NCI-H2081 treated with DMSO at 0.1 percent for 48 hours (cell line): ENCODE measurements at regions not wholly inside any gene's neighbourhood (a gene's known extent, or its start where the extent isn't known, plus 50 kb on each side); places are given as distances from the start of the nearest gene placed in this dataset.
A peak's percentile ranks its signal among the peaks of the same experiment; 100 is the strongest.
"Not testable (repeated sequence)": the region's sequence is repeated elsewhere in the genome, so short reads cannot be mapped to it uniquely, and the experiment has no call there.

ENCODE experiments used
- DNase-seq: peaks from one replicate; lab custom pipeline; 2025; lab: John Stamatoyannopoulos, UW

DNA sequence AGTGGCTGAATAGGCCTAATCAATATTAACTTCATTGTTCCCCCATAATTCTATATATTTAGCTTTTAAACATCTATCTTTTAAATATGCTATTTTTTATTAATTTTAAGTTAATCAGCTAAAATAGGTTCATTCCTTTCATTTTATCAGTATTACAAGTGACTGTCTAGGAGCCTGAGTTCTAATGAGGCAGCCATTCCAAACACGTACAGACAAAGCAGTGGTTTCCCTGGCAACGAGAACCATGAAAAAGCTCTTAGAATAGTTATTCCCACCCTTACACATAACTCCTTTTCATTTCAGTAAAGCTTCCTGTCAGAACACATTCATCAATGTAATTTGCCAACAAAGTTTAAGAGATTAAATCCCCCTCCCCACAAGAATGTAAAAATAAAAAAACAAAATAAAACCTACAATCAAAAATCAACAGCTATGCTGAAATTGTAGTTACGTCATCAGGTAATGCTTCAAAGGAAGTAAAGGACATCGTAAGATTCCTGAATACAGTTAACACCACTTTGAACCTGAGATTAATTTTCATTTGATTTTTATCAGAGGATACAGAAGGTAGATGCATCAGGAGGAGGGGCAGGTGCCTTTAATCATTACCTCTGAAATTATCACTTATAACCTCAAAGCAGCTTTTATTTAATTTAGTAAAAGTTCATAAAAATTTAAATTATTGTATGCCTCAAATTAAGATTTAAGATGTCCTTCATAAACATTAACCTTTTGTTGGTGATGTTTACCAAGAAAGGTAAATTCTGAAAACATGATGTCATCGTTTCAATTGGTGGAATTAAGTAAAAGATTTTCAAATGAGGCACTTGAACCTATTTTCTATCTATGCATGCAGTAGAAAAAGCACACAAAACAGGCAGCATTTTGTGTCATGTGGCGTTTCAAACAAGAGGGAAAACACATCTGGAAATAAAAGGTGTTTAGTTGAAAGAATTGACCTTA is 967.2 kb upstream of the FOXG1 start:
- DNase-seq, result not testable (repeated sequence)

DNA sequence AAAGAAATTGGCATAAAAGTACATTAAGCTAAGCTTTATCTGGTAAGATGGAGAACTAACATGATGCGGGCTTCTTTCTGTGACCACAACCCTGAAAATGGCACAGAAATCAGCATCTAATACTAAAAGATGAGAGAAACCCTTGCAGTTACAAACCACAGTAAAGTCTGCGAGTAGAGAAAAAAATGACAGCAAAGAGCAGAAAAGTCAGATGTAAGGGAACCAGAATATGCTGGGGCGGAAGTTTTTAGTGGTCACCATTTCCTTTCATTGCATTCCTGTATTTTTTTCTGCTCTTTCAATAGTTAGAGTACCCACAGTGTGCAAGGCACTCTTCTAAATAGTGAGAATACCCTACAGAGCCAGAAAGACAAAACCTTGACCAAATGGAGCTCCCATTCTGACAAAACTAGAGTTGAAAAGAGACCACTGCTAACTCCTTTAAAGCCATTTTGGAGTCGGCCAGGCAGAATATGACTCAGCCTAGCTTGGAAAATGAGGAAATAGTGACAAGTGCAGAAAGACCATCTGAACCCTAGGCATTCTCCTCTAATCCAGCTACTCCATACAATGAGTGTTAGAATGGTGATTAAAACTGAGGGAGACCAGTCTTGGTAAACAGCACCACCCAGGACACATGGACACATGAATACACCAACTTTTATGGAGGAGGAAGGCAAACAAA is 948.7 kb upstream of the FOXG1 start:
- DNase-seq, result not testable (repeated sequence)

DNA sequence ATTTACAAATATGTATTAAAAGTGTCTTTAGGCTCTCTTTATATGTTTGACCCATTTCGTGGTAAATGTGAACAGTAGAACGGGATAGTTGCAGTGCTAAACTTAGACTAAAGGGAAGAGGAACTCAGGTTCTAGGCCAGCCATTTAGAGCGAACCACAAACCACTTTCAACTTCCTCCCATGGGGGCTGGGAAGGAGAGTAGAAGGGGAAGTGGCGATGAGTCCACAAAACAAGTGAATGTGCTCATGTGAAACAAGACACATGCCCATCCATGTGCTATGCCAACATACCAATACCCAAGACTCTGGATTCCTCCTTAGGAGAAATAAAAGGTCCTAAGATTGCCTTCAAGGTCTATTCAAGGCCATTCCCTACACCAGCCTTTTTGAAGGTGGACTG is 940.4 kb upstream of the FOXG1 start:
- DNase-seq, result not testable (repeated sequence)

DNA sequence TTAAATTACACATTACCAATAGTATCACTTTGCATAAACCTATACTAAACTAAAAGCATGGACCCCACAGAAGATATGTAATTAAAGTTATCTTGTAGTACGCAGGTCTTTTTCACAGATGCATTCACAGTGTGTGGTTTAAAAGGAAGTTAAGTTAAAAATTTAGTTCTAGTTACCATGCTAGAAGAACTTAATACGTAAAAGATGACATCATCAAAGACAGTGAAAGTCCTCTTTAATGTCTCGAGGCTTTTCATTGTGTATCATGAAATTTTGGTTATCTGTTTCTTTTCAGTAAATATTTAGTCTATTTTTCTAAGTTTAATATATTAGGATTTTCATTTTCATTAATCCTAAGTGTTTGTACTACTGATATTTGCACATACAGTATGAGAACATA is 934.6 kb upstream of the FOXG1 start:
- not testable (repeated sequence) for DNase-seq

DNA sequence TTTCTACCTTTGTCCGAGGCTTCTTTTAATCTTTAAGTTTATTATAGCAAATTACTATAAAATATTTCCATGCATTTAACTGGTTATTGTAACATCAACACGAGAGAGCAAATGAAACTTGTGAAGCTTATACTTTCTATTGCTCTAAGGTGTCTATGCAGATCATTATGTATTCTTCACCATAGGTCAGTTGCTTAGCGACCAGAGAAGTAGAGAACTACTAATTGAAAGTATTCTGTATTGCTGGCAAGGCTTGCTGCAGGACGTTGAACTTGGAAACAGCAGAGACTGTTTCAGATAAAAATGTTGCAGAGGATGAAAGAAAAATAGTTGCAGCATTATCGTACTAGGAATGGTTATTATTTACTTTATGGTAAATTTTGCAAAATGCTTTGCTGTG is 933.6 kb upstream of the FOXG1 start:
- not testable (repeated sequence) for DNase-seq

DNA sequence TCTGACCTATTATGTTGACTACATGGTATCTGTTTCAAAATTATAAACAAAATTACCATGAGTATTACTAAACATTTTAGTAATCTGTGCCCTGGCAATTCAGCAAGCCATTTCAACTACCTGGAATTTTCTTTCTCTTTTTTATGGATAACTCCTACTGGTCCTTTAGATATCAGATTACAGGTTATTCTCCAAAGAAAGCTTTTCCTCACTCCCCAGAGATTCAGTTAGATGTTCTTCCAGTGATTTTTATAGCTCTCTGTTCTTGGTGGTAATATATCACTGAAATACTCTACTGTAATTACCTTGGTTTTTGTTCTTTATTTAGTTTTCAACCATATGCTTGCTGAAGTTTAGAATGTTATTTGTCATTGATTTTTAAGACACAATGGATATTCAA is 930.2 kb upstream of the FOXG1 start:
- no peak for DNase-seq

DNA sequence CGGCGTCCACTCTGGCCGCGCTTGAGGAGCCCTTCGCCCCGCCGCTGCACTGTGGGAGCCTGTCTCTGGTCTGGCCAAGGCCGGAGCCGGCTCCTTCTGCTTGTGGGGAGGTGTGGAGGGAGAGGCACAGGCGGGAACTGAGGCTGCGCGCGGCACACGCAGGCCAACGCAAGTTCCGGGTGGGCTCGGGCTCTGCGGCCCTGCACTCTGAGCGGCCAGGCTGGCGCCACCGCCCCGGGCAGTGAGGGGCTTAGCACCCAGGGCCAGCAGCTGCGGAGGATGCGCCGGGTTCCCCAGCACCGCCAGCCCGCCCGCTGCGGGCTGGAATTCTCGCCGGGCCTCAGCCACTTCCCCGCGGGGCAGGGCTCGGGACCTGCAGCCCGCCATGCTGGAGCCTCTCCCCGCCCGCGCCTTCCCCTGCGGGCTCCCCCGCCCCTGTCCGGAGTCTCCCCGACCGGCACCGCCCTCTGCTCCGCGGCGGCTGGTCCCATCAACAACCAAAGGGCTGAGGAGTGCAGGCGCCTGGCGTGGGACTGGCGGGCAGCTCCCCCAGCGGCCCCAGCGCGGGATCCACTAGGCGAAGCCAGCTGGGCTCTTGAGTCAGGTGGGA is 921.2 kb upstream of the FOXG1 start:
- no peak for DNase-seq

DNA sequence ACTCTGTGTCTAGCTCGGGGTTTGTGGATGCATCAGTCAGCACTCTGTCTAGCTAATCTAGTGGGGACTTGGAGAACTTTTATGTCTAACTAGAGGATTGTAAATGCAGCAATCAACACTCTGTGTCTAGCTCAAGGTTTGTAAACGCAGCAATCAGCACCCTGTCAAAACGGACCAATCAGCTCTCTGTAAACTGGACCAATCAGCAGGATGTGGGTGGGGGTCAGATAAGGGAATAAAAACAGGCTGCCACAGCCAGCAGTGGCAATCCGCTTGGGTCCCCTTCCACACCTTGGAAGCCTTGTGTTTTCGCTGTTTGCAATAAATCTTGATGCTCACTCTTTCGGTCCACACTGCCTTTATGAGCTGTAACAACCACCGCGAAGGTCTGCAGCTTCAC is 920.7 kb upstream of the FOXG1 start:
- no peak for DNase-seq

DNA sequence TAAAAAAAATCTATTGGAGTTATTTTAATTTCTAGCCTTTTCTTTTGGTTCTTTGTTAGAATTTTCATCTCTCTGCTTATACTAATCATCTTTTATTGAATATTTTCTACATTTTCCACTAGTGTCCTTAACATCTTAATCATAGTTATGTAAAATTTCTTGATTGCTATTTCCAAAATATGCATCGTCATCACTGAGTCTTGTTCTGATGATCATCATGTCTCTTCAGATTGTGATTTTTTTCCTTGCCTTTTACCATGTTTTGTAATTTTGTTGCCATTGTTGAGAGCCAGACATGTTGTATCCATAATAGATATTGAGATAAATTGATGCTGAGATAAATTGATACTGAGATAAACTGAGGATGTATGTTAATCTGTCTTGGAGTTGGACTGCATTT is 919.1 kb upstream of the FOXG1 start:
- DNase-seq, result not testable (repeated sequence)

DNA sequence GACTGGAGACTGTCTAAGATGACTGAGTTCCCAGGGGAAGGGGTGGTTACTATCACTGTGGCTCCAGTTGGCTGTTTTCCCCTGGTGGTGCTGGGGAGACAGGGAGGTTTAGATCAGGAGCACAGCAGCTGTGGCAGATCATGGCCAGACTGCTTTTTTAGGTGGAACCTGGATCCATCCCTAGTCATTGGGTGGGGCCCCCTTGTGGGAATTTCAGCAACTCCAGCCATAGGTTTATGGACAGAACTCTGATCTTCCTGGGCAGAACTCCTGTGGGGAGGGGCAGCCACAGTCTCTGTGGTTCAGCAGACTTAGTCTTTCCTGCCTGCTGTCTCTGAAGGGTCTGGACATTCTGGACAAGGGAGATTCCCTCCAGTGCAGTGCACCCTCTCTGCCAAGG is 917.4 kb upstream of the FOXG1 start:
- DNase-seq, result not testable (repeated sequence)

DNA sequence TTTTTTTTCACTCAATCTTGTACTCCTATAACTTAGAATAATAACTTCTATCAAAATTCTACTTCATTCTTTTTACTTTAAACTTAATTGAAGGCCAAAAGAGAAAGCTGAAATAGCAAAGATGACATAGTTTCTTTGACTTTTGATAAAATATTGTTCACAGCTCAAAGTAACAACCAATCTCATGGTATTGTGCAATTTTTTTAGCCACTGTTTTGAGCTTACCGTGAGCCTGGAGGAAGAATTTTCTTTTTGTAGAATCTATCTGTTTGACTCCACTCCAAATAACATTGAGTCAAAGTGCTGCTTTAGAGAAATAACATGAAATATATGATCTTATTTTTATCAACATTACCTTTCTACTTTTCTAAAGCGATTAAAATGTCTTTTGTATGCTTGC is 903.9 kb upstream of the FOXG1 start:
- DNase-seq, result no peak

DNA sequence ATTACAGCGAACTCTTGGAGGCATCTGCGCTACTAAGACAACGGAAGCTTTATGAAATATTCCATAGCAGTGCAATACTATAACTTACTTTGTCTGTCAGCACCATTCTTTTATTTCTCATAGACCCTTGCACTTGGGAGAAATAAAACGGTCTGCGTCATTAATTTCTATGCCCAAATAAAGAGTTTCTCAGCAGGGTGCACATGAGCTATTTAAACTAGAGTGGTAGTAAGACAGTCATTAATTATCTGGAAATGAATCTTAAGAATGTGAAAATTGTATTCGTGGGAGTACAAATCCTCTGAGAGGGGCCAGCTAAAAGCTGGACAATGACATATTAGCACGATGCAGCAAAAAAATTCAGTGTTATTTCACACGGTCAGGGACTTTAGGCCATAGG is 903.4 kb upstream of the FOXG1 start:
- no peak for DNase-seq

DNA sequence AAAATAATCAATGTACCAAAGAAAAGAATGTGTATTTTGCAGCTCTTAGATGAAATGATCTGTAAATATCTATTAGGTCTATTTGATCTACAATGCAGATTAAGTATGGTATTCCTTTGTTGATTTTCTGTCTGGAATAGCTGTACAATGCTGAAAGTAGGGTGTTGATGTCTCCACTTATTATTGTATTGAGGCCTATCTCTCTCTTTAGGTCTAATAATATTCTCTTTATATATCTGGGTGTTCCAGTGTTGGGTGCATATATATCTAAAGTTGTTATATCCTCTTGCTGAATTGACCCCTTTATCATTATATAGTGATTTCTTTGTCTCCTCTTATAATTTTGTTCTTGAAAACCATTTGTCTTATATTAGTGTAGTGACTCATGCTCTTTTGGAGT is 885.5 kb upstream of the FOXG1 start:
- no peak for DNase-seq

DNA sequence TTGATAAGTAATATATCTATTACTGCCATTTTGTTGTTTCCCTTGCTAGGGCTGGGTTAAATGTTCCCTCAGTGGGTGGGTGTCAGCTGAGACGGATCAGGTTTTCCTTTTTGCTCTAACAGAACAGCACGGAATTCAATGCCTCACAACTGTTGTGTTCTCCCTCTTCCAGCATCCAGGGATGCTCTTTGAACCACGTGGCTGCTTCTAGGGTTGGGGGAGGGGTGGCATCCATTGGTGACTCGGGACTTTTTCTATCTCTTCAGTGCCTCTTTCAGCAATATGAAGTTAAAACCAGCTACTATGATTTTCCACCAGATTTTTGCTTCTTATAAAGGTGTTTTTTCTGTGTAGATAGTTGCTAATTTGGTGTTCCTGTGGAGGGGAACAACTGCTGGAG is 884.9 kb upstream of the FOXG1 start:
- DNase-seq, result no peak

DNA sequence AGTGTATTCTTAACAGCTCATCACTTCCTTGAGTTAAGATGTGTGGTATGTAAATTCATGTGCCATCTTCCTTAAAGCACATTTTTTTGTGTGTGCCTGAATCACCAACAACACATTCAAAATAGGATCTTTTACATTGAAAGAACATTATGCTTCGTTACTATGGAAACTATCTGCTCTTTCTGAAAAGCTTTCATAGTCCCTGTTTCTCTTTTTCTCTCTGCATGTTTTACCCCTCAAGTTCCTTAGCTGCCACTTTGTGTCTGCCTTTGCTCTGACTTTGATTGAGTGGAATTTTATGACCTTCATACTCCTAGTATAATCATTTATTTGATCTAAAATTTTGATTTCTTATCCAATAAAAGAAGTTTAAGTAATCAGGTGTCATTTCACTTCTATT is 880.3 kb upstream of the FOXG1 start:
- no peak for DNase-seq

DNA sequence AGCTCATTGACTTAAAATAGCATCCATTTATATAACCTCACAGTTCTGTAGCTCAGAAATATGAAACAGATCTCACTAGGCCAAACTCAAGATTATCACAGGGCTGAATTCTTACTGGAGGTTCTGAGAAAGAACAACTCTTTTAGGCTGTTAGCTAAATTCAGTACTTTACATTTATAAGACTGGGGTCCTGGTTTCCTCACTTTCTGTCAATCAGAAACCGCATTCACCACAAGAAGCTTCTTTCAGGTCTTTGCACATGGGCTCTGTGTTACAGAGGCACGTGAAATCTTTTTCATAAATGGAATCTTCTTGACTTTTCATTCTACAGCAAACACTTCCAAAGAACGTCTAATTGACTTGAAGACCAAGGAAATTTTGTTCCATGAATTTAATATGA is 876.3 kb upstream of the FOXG1 start:
- DNase-seq, result no peak

DNA sequence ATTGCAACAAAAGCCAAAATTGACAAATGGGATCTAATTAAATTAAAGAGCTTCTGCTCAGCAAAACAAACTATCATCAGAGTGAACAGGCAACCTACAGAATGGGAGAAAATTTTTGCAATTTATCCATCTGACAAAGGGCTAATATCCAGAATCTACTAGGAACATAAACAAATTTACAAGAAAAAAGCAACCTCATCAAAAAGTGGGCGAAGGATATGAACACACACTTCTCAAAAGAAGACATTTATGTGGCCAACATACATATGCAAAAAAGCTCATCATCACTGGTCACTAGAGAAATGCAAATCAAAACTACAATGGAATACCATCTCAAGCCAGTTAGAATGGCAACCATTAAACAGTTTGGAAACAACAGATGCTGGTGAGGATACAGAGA is 858.1 kb upstream of the FOXG1 start:
- not testable (repeated sequence) for DNase-seq

DNA sequence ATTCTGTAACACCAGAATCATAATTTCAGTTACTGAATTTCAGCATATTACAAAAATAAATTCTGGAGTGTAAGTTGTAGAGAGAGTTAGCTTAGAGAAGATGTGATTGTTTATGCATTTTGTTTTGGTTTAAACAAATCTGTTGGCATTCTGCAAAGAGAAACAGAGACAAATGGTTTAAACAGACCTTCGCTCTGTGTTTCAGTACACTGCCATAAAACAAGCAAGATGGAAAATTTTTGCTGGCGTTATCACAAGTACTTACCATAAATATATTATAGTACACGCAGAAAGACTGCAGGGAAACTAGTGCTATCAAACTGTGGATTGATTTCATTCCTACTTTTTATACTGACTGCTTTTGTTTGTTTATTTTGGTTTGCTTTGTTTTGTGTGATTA is 850.3 kb upstream of the FOXG1 start:
- DNase-seq, result no peak

DNA sequence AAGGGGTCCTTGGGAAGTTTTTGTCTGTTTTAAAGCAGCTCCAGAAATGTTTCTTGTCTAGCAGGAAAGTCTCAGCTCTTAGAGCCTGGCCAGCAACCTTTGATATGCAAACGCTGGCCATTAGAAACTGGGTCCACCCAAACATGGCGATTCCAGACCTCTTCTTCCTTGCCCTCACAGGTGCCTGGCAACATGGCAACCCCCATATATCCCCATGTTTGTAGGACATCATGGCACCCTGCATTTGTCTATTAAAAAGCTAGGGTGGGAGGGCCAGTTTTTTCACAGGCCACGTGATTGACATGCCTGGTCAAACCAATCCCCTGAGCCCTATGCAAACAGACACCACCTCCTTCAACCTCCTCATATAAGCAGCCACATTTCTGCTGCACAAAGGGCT is 848.7 kb upstream of the FOXG1 start:
- DNase-seq, result no peak

DNA sequence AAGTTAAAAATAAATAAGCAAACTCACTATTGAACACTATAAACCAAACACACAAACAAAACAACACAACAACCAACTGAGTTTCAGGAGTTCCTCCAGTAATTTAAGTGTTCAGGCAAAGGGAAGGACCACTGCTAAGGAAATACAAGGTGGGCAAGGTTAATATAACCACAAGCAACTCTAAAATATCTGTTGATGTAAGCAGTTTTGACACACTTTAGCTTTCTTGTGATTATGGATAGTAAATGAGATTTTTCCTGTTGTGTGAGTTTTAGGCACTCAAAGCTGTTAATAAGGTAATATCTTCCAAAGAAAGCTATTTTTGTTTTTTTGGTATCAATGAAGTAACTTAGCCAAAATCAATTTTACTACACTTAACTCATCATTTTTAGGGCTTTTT is 839.1 kb upstream of the FOXG1 start:
- no peak for DNase-seq

DNA sequence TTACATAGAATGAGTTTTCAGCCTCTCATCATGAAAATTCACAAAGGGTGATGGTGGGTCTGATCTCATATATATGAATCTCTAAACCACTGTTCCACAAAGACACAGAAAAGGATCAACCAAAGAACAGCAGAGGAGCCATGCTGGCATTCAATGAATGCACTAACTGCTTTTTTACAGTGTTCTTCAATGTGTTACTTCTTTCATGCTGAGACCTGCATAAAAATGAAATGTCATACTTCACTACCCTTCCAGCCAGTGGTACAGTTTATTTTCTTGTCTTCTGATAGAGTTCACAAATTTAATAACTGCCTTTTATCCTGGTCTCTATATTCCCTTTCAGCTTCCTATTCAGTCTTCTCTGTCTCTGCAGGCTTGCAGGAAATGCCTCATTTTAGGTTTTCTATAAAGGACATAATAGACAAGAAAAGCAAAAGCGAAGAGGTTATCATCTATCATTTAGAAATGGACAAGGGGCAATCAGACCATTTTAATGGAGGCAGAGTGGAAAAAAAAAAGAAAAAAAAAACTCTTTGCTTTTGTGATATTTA is 836.7 kb upstream of the FOXG1 start:
- peak; percentile 27 for DNase-seq

DNA sequence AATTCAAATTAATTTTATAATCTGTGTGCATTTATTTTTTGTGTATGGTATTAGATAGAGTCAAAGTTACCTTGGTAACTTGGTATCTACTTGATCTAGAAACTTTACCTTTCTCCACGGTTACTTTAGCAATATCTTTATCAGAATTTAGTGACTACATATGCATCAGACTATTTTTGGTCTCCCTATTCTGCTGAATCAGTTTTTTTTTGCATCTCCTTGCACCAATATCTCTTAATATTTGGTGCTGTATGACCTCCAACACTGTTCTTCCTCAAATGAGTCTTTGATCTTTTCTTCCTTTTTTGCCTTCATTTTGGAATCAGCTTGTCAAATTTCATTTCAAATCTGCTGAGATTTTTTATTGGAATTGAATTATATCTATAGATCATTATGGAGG is 828.2 kb upstream of the FOXG1 start:
- no peak for DNase-seq

DNA sequence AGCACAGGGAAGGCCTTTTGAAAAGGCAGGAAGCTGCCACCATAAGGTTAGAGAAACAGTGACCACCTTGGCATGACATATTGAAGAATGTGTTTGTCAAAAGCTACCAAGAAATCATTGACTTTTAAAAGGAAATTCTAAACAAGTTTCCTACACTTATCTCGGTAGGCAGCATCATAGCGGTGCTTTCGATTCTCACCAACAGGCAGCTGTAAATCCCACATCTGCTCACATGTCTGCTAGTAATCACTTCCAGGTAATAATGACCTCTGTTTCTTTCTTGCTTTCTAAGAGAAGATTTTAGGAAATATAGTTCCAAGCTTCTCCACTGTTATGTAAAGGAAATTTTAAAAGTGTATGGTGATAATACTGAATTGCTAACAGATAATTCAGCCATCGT is 821.1 kb upstream of the FOXG1 start:
- DNase-seq, result no peak
